IPS-20b (cell line): ENCODE measurements at regions not wholly inside any gene's neighbourhood (a gene's known extent, or its start where the extent isn't known, plus 50 kb on each side); places are given as distances from the start of the nearest gene placed in this dataset.
"Not testable (repeated sequence)": the region's sequence is repeated elsewhere in the genome, so short reads cannot be mapped to it uniquely, and the experiment has no call there.

Experiments used
- H3K27ac ChIP-seq: one replicate; pipeline ENCODE4 v1.5.1; 2013; ENCODE audit warnings: low read length
- H3K27me3 ChIP-seq: 2 replicates; pipeline ENCODE4 v1.6.1; 2013; ENCODE audit warnings: mild to moderate bottlenecking, low read length, inconsistent platforms; ENCODE audit not compliant: insufficient read depth
- H3K36me3 ChIP-seq: 2 replicates; pipeline ENCODE4 v1.6.1; 2013; ENCODE audit warnings: low read depth, mild to moderate bottlenecking, inconsistent platforms, low read length, moderate library complexity; ENCODE audit not compliant: insufficient read depth
- H3K4me1 ChIP-seq: 2 replicates; pipeline ENCODE4 v1.6.1; 2013; ENCODE audit warnings: mild to moderate bottlenecking, control low read depth, inconsistent platforms, low read length, moderate library complexity; ENCODE audit not compliant: insufficient read depth
- H3K4me3 ChIP-seq: 2 replicates; pipeline ENCODE4 v1.5.1; 2013; ENCODE audit warnings: mild to moderate bottlenecking, low read length, inconsistent platforms
- H3K9ac ChIP-seq: 2 replicates; pipeline ENCODE4 v1.6.1; 2013; ENCODE audit warnings: low read depth, mild to moderate bottlenecking, inconsistent platforms, low read length, moderate library complexity
- H3K9me3 ChIP-seq: 2 replicates; pipeline ENCODE4 v1.6.1; 2013; ENCODE audit warnings: mild to moderate bottlenecking, low read depth, low read length, inconsistent platforms; ENCODE audit not compliant: insufficient read depth

- no peak overlapping the region for H3K9ac ChIP-seq
- H3K4me1 ChIP-seq = no peaks in the 10 kb centered on the region
- H3K27ac ChIP-seq = no peak overlapping the region
- no peaks in the 10 kb centered on the region for H3K27me3 ChIP-seq
- peaks cover 7% of the 10 kb centered on the region; the same call in 1 of the 2 replicates for H3K9me3 ChIP-seq
- no peak overlapping the region for H3K4me3 ChIP-seq
- no peaks in the 10 kb centered on the region for H3K36me3 ChIP-seq
These were observed 194.6 kb downstream of the FAM43A start for GRCh38 chr3:194879991-194880939.

DNA sequence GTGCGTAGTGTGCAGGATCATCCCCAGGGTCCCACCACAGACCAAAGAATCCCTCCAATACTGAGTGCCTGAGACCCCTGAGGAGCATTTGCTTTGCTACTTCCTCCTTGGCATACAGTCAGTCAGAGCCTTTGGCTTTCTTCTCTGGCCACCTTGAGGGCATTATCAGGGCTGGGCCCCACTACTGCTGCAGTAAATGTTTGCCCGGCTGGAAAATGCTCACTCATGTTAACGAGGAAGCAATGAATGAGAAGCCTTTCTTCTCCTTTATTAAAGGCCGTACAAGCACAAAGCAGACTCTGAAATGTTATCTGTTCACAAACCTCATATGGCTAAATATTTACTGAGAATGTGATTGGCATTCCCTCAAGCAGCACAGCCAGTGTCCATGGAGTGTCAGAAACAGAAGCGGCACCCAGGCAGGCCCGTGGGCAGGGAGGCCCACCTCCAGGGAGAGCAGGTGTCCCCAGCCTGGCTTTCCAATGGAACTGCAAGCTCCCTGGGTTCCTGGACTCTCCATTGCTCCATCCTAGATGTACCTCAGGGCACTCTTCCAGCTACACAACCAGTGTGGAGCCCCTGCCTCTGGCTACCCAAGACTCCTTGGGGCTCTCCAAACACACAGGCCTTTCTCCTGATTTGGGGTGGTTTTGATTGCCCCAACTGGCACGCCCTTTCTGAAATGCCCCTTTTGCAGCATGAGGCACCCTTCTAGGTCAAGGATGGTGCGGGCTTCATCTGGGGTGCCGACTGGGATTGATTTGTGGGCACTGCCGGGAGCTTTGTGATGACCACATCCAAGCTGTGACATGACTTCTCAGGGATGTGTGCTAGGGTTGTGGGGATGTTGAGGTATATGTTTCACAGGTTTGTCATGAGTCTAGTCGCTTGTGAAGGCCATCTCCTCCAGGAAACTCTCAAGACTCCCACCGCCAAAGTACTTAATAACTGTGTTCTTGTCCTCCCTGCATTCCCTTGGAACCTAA is 195.6 kb downstream of the FAM43A start:
- Histone ChIP-seq H3K4me3 (no peak overlapping the region), H3K9ac (no peak overlapping the region), H3K27me3 (no peaks in the 10 kb centered on the region), H3K9me3 (peaks cover 7% of the 10 kb centered on the region; the same call in 1 of the 2 replicates), H3K27ac (no peak overlapping the region), H3K4me1 (no peaks in the 10 kb centered on the region), H3K36me3 (no peaks in the 10 kb centered on the region)

DNA sequence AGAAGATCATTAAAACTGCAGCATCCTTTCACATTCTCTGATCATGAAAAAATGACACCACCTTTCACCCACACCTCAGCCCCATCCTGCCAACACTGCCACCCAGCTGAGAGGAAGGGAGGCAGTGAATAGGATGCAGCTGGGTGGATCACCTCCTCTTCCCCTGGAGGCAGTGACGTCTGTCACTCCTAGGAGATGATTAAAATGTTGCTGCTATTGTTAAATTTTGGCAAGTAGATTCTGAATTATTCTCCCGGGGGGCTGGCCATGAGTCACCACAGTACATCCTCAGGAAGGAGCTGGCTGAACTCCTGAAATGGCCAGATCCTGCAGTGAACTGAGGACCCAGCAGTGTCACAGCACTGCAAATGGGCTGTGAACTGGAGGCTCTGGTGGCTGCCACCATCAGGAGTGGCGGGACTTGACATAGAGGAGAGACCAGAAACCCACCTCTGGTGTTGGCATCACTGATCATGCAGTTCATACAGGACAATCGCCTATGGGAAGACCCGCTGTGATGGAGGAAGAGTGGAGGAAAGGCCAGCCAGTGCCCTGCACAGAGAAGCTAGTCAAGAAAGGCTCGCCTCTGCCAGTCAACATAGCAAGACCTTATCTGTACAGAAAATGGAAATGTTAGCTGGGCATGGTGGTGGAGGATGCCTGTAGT is 199.1 kb downstream of the FAM43A start:
- Histone ChIP-seq H3K27me3 (no peaks in the 10 kb centered on the region), H3K9me3 (peaks cover 7% of the 10 kb centered on the region; the same call in 1 of the 2 replicates), H3K9ac (no peak overlapping the region), H3K36me3 (no peaks in the 10 kb centered on the region), H3K27ac (no peak overlapping the region), H3K4me1 (no peaks in the 10 kb centered on the region), H3K4me3 (no peak overlapping the region)

DNA sequence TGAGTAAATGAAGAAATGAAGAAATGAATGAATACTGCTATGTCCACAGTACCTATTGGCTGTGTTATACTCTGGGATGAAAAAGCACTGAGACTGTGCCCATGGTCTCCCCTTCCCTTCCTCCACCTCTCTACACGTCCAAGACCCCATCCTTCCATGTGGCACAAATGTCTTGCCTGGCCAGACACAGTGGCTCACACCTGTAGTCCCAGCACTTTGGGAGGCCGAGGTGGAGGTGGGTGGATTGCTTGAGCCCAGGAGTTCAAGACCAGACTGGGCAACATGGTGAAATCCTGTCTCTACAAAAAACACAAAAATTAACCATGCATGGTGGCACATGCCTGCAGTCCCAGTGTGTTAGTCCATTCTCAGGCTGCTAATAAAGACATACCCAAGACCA is 200.1 kb downstream of the FAM43A start:
- Histone ChIP-seq H3K36me3 (no peaks in the 10 kb centered on the region), H3K9ac (no peak overlapping the region), H3K4me3 (no peak overlapping the region), H3K4me1 (no peaks in the 10 kb centered on the region), H3K27ac (no peak overlapping the region), H3K27me3 (no peaks in the 10 kb centered on the region), H3K9me3 (peaks cover 7% of the 10 kb centered on the region; the same call in 1 of the 2 replicates)

GRCh38 chr3:194886836-194887235 is 201.2 kb downstream of the FAM43A start:
- no peaks in the 10 kb centered on the region for H3K27me3 ChIP-seq

DNA sequence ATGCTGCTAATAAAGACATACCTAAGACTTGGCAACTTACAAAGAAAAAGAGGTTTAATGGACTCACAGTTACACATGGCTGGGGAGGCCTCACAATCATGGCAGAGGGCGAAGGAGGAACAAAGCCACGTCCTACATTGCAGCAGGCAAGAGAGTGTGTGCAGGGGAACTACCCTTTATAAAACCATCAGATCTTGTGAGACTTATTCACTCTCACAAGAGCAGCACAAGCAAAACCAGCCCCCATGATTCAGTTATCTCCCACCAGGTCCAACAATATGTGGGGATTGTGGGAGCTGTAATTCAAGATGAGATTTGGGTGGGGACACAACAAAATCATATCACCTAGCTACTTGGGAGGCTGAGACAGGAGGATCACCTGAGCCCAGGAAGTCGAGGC is 202.4 kb downstream of the FAM43A start:
- not testable (repeated sequence) for H3K27ac ChIP-seq, H3K4me3 ChIP-seq, H3K9me3 ChIP-seq, H3K9ac ChIP-seq, H3K27me3 ChIP-seq, H3K36me3 ChIP-seq, H3K4me1 ChIP-seq

More at GRCh38 chr3:194886836-194887235, 201.2 kb downstream of the FAM43A start:
- Histone ChIP-seq H3K27ac (no peak overlapping the region), H3K4me1 (no peaks in the 10 kb centered on the region), H3K36me3 (no peaks in the 10 kb centered on the region), H3K9ac (no peak overlapping the region), H3K4me3 (no peak overlapping the region), H3K9me3 (peaks cover 7% of the 10 kb centered on the region; the same call in 1 of the 2 replicates)

DNA sequence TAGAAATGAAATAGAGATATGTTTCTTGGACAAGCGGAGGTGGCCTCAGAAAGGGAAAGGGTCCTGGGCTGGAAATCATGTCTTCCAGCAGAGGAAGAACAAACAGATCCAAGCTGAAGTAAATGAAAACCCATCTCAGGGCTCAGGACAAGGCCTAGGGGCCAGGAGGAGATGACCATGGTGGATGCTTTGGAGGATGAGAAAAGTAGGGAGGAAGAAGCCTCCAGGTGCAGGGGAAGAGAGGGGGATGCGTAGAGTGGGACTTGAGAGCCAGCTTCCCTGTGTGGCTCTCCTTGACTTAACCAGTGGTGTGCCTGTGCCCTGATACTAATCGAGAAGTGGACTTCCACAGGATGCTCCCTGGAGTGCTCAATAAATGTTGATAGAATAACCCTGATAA is 203.2 kb downstream of the FAM43A start:
- H3K27me3 ChIP-seq = no peaks in the 10 kb centered on the region
- H3K4me1 ChIP-seq = no peaks in the 10 kb centered on the region
- no peak overlapping the region for H3K4me3 ChIP-seq
- no peak overlapping the region for H3K27ac ChIP-seq
- peaks cover 3% of the 10 kb centered on the region; the same call in 1 of the 2 replicates for H3K9me3 ChIP-seq
- H3K9ac ChIP-seq = no peak overlapping the region
- H3K36me3 ChIP-seq = no peaks in the 10 kb centered on the region

GRCh38 chr3:194890091-194890490 is 204.4 kb downstream of the FAM43A start:
- Histone ChIP-seq H3K27me3 (no peaks in the 10 kb centered on the region), H3K27ac (no peak overlapping the region), H3K4me3 (no peak overlapping the region), H3K36me3 (no peaks in the 10 kb centered on the region), H3K9ac (no peak overlapping the region), H3K9me3 (no peaks in the 10 kb centered on the region), H3K4me1 (no peaks in the 10 kb centered on the region)

GRCh38 chr3:194893121-194893987 is 207.7 kb downstream of the FAM43A start:
- H3K27ac ChIP-seq = no peak overlapping the region
- H3K36me3 ChIP-seq = no peaks in the 10 kb centered on the region
- H3K27me3 ChIP-seq = no peaks in the 10 kb centered on the region
- no peaks in the 10 kb centered on the region for H3K4me1 ChIP-seq
- H3K9me3 ChIP-seq = no peaks in the 10 kb centered on the region
- no peak overlapping the region for H3K4me3 ChIP-seq
- no peak overlapping the region for H3K9ac ChIP-seq

GRCh38 chr3:194894538-194894937 is 208.9 kb downstream of the FAM43A start:
- Histone ChIP-seq H3K9ac (no peak overlapping the region), H3K27ac (no peak overlapping the region), H3K4me1 (no peaks in the 10 kb centered on the region), H3K4me3 (no peak overlapping the region), H3K36me3 (no peaks in the 10 kb centered on the region), H3K27me3 (no peaks in the 10 kb centered on the region), H3K9me3 (no peaks in the 10 kb centered on the region)
